ENCODE measurements at regions not wholly inside any gene's neighbourhood (a gene's known extent, or its start where the extent isn't known, plus 50 kb on each side); places are given as distances from the start of the nearest gene placed in this dataset.

- TF ChIP-seq CTCF (IDR thresholded peaks at IDR 0.05; ENCODE audit: poor library complexity, severe bottlenecking), result no peak
- TF ChIP-seq POLR2AphosphoS5 (IDR thresholded peaks at IDR 0.05), result no peak
- no peak for TF ChIP-seq EZH2 (IDR thresholded peaks at IDR 0.05; ENCODE audit: borderline replicate concordance, insufficient read depth, low read length, poor library complexity, severe bottlenecking)
- no peak for TF ChIP-seq MXI1 (conservative IDR thresholded peaks at IDR 0.05; ENCODE audit: poor library complexity, severe bottlenecking)
Measured at GRCh38 chr3:88336894-88337293, 187.1 kb downstream of the C3orf38 start.

Measured in neural cell (in vitro differentiated cells).